Liver (tissue), 8 donors: ENCODE measurements at regions not wholly inside any gene's neighbourhood (a gene's known extent, or its start where the extent isn't known, plus 50 kb on each side); places are given as distances from the start of the nearest gene placed in this dataset.
A peak's percentile ranks its signal among the peaks of the same experiment; 100 is the strongest.

Experiments used
- DNase-seq: peaks from one replicate; pipeline ENCODE4 v3.0.0-alpha.2; 2017; ENCODE audit warnings: low spot score
- H3K27ac ChIP-seq, 2 donors: one replicate each; pipeline ENCODE4 v1.7.0; 2013; ENCODE audit warnings: inconsistent platforms in 2 of 2, low read length in 2 of 2, control low read depth in 1 of 2, low read depth in 1 of 2, mild to moderate bottlenecking in 1 of 2
- H3K27me3 ChIP-seq, 4 donors: one replicate each; pipeline versions ENCODE4 v1.6.1 to v1.7.0; 2013; ENCODE audit warnings: low read length in 3 of 4, inconsistent platforms in 1 of 4, mild to moderate bottlenecking in 1 of 4, moderate library complexity in 1 of 4; ENCODE audit not compliant: control insufficient read depth in 4 of 4, insufficient read depth in 4 of 4
- H3K36me3 ChIP-seq, 4 donors: one replicate each; pipeline versions ENCODE4 v1.6.1 to v1.7.0; 2013; ENCODE audit warnings: low read length in 3 of 4, mild to moderate bottlenecking in 3 of 4, low read depth in 1 of 4, moderate library complexity in 1 of 4; ENCODE audit not compliant: control insufficient read depth in 4 of 4, insufficient read depth in 3 of 4
- H3K4me1 ChIP-seq, 4 donors: one replicate each; pipeline versions ENCODE4 v1.6.1 to v1.7.0; 2013; ENCODE audit warnings: low read length in 3 of 4, mild to moderate bottlenecking in 3 of 4, moderate library complexity in 1 of 4; ENCODE audit not compliant: control insufficient read depth in 4 of 4, insufficient read depth in 4 of 4
- H3K4me3 ChIP-seq, 3 donors: one replicate each; pipeline versions ENCODE4 v1.6.1 to v1.7.0; 2013; ENCODE audit warnings: low read length in 3 of 3, control low read depth in 1 of 3, low read depth in 1 of 3, mild to moderate bottlenecking in 1 of 3
- H3K9ac ChIP-seq, 2 donors: one replicate each; pipeline ENCODE4 v1.7.0; 2013; ENCODE audit warnings: low read length in 2 of 2, mild to moderate bottlenecking in 2 of 2, moderate library complexity in 2 of 2, control low read depth in 1 of 2, low read depth in 1 of 2
- H3K9me3 ChIP-seq, 4 donors: one replicate each; pipeline versions ENCODE4 v1.6.1 to v1.7.0; 2013; ENCODE audit warnings: low read length in 3 of 4; ENCODE audit not compliant: control insufficient read depth in 4 of 4
- EGR1 ChIP-seq, 2 donors: IDR thresholded peaks; 2 replicates each; pipeline ENCODE4 v1.6.1; 2016 to 2018; ENCODE audit warnings: antibody characterized with exemption in 2 of 2, low read depth in 2 of 2
- FOXA1 ChIP-seq: IDR thresholded peaks from 2 replicates; pipeline ENCODE4 v1.6.1; 2016; ENCODE audit warnings: antibody characterized with exemption
- FOXA2 ChIP-seq: IDR thresholded peaks from 2 replicates; pipeline ENCODE4 v1.6.1; 2016; ENCODE audit warnings: antibody characterized with exemption
- GABPA ChIP-seq, 2 donors: IDR thresholded peaks in 1 of 2; conservative IDR thresholded peaks in 1 of 2; 2 replicates each; pipeline ENCODE4 v1.6.1; 2016; ENCODE audit warnings: antibody characterized with exemption in 2 of 2, mild to moderate bottlenecking in 1 of 2, moderate library complexity in 1 of 2
- HNF4A ChIP-seq, 2 donors: conservative IDR thresholded peaks; 2 replicates each; pipeline ENCODE4 v1.6.1; 2016; ENCODE audit warnings: antibody characterized with exemption in 2 of 2, mild to moderate bottlenecking in 2 of 2
- HNF4G ChIP-seq: IDR thresholded peaks from 2 replicates; pipeline ENCODE4 v1.6.1; 2016; ENCODE audit warnings: antibody characterized with exemption
- JUND ChIP-seq, 2 donors: IDR thresholded peaks; 2 replicates each; pipeline ENCODE4 v1.6.1; 2016; ENCODE audit warnings: antibody characterized with exemption in 2 of 2
- NR2F2 ChIP-seq: IDR thresholded peaks from 2 replicates; pipeline ENCODE4 v1.6.1; 2016; ENCODE audit warnings: antibody characterized with exemption
- RAD21 ChIP-seq, 2 donors: IDR thresholded peaks; 2 replicates each; pipeline ENCODE4 v1.6.1; 2016; ENCODE audit warnings: antibody characterized with exemption in 2 of 2, mild to moderate bottlenecking in 2 of 2
- RXRA ChIP-seq, 2 donors: IDR thresholded peaks; 2 replicates each; pipeline ENCODE4 v1.6.1; 2017 to 2018; ENCODE audit warnings: antibody characterized with exemption in 2 of 2, mild to moderate bottlenecking in 1 of 2
- SP1 ChIP-seq: IDR thresholded peaks from 2 replicates; pipeline ENCODE4 v1.6.1; 2018; ENCODE audit warnings: antibody characterized with exemption, mild to moderate bottlenecking
- TAF1 ChIP-seq: conservative IDR thresholded peaks from 2 replicates; pipeline ENCODE4 v1.6.1; 2016; ENCODE audit warnings: antibody characterized with exemption, mild to moderate bottlenecking
- YY1 ChIP-seq: IDR thresholded peaks from 2 replicates; pipeline ENCODE4 v1.6.1; 2016; ENCODE audit warnings: antibody characterized with exemption, mild to moderate bottlenecking
- WGBS: extraction: QIAGEN DNeasy Blood & Tissue Kit; methylation state at CpG from one replicate; pipeline ENCODE4 v1.1.7; 2013; 5-methylcytosine and 5-hydroxymethylcytosine counted together
- TF ChIP-seq, protein P1 (sequence below): IDR thresholded peaks from 2 replicates; pipeline ENCODE4 v1.6.1; 2016; ENCODE audit warnings: antibody characterized with exemption, mild to moderate bottlenecking
- TF ChIP-seq, protein P2 (sequence below): IDR thresholded peaks from 2 replicates; pipeline ENCODE4 v1.6.1; 2016; ENCODE audit warnings: antibody characterized with exemption
- TF ChIP-seq, protein P3 (sequence below): IDR thresholded peaks from 2 replicates; pipeline ENCODE4 v1.6.1; 2016; ENCODE audit warnings: antibody characterized with exemption
- TF ChIP-seq, protein P4 (sequence below): IDR thresholded peaks from 2 replicates; pipeline ENCODE4 v1.6.1; 2016; ENCODE audit warnings: antibody characterized with exemption
- TF ChIP-seq, protein P5 (sequence below): fragments of 150-350 bp; IDR thresholded peaks from 2 replicates; pipeline ENCODE4 v1.5.1; 2017; ENCODE audit warnings: improper control_type of control experiment, low read depth, low read length; ENCODE audit not compliant: missing input control
- donor health status: healthy.
- donor health status: healthy.
- donor health status: healthy.
- donor health status: healthy.
- donor health status: healthy.

DNA sequence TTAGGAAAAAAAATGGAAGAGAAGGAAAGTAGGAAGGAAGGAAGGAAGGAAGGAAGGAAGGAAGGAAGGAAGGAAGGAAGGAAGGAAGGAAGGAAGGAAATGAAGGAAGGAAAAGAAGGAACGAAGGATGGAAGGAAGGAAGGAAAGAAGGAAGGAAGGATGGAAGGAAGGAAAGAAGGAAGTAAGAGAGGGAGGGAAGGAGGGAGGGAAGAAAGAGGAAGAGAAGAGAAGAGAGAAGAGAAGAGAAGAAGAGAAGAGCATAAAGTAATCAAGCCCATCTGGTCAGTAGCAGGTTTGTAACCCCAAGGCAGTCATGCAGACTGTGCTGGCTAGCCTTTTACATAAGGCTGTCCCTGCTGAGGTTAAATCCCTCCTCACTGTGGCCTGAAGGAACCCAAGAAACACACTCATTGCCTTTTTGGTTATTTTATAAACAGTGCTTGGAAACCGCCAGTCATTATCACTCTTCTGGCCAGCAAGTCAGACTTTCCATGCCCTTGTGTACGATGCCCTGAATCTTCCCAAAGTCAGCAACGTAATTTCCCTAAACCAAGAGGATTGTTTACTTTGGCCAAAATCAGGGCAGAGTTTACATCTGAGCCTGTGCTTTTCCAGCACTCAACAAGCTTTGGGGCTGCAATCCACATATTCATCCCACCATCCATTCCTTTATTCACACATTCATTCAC is 409.6 kb upstream of the MAF start:
- TF ChIP-seq, protein P1, sequence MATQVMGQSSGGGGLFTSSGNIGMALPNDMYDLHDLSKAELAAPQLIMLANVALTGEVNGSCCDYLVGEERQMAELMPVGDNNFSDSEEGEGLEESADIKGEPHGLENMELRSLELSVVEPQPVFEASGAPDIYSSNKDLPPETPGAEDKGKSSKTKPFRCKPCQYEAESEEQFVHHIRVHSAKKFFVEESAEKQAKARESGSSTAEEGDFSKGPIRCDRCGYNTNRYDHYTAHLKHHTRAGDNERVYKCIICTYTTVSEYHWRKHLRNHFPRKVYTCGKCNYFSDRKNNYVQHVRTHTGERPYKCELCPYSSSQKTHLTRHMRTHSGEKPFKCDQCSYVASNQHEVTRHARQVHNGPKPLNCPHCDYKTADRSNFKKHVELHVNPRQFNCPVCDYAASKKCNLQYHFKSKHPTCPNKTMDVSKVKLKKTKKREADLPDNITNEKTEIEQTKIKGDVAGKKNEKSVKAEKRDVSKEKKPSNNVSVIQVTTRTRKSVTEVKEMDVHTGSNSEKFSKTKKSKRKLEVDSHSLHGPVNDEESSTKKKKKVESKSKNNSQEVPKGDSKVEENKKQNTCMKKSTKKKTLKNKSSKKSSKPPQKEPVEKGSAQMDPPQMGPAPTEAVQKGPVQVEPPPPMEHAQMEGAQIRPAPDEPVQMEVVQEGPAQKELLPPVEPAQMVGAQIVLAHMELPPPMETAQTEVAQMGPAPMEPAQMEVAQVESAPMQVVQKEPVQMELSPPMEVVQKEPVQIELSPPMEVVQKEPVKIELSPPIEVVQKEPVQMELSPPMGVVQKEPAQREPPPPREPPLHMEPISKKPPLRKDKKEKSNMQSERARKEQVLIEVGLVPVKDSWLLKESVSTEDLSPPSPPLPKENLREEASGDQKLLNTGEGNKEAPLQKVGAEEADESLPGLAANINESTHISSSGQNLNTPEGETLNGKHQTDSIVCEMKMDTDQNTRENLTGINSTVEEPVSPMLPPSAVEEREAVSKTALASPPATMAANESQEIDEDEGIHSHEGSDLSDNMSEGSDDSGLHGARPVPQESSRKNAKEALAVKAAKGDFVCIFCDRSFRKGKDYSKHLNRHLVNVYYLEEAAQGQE = peak; percentile 42
- peak; percentile 43 to 91 for TF ChIP-seq EGR1 (IDR thresholded peaks at IDR 0.05; ENCODE audit: low read depth in 2 of 2)
- TF ChIP-seq, protein P2, sequence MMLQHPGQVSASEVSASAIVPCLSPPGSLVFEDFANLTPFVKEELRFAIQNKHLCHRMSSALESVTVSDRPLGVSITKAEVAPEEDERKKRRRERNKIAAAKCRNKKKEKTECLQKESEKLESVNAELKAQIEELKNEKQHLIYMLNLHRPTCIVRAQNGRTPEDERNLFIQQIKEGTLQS = peak; percentile 83
- TF ChIP-seq GABPA (IDR thresholded peaks at IDR 0.05 in 1 of 2, conservative IDR thresholded peaks at IDR 0.05 in 1 of 2) = no peak
- TF ChIP-seq FOXA2 = peak; percentile 77
- peak; percentile 68 to 81 for TF ChIP-seq HNF4A (conservative IDR thresholded peaks at IDR 0.05)
- no peak for TF ChIP-seq TAF1
- no peak for TF ChIP-seq HNF4G
- TF ChIP-seq JUND (IDR thresholded peaks at IDR 0.05) = peak; percentile 96 to 99
- TF ChIP-seq, protein P3, sequence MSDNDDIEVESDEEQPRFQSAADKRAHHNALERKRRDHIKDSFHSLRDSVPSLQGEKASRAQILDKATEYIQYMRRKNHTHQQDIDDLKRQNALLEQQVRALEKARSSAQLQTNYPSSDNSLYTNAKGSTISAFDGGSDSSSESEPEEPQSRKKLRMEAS = peak; percentile 41
- peak; percentile 90 for TF ChIP-seq FOXA1
- TF ChIP-seq RXRA (IDR thresholded peaks at IDR 0.05) = peak; percentile 82 to 93
- peak; percentile 49 for TF ChIP-seq YY1
- TF ChIP-seq RAD21 (IDR thresholded peaks at IDR 0.05) = peak; percentile 50 to 55
- TF ChIP-seq NR2F2 = no peak
- peak; percentile 77 for TF ChIP-seq SP1
- TF ChIP-seq, protein P4, sequence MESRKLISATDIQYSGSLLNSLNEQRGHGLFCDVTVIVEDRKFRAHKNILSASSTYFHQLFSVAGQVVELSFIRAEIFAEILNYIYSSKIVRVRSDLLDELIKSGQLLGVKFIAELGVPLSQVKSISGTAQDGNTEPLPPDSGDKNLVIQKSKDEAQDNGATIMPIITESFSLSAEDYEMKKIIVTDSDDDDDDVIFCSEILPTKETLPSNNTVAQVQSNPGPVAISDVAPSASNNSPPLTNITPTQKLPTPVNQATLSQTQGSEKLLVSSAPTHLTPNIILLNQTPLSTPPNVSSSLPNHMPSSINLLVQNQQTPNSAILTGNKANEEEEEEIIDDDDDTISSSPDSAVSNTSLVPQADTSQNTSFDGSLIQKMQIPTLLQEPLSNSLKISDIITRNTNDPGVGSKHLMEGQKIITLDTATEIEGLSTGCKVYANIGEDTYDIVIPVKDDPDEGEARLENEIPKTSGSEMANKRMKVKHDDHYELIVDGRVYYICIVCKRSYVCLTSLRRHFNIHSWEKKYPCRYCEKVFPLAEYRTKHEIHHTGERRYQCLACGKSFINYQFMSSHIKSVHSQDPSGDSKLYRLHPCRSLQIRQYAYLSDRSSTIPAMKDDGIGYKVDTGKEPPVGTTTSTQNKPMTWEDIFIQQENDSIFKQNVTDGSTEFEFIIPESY = peak; percentile 56
- TF ChIP-seq, protein P5, sequence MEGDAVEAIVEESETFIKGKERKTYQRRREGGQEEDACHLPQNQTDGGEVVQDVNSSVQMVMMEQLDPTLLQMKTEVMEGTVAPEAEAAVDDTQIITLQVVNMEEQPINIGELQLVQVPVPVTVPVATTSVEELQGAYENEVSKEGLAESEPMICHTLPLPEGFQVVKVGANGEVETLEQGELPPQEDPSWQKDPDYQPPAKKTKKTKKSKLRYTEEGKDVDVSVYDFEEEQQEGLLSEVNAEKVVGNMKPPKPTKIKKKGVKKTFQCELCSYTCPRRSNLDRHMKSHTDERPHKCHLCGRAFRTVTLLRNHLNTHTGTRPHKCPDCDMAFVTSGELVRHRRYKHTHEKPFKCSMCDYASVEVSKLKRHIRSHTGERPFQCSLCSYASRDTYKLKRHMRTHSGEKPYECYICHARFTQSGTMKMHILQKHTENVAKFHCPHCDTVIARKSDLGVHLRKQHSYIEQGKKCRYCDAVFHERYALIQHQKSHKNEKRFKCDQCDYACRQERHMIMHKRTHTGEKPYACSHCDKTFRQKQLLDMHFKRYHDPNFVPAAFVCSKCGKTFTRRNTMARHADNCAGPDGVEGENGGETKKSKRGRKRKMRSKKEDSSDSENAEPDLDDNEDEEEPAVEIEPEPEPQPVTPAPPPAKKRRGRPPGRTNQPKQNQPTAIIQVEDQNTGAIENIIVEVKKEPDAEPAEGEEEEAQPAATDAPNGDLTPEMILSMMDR = no peak
- H3K4me1 ChIP-seq = peaks cover 0 to 11% (median 0%) of the 10 kb centered on the region in 4 donors
- no peaks in the 10 kb centered on the region for H3K36me3 ChIP-seq
- no peak for DNase-seq
- no peaks in the 10 kb centered on the region for H3K9me3 ChIP-seq
- no peak overlapping the region for H3K9ac ChIP-seq
- H3K27ac ChIP-seq = peak overlapping the region; percentile 14 to 37
- 19% methylated on average over 4 of the region's 4 CpGs for WGBS
- no peak overlapping the region for H3K4me3 ChIP-seq
- no peaks in the 10 kb centered on the region for H3K27me3 ChIP-seq
